Vagina (tissue), 2 donors: ENCODE measurements at regions not wholly inside any gene's neighbourhood (a gene's known extent, or its start where the extent isn't known, plus 50 kb on each side); places are given as distances from the start of the nearest gene placed in this dataset.

Experiments used
- CTCF ChIP-seq, 3 experiments: fragments of 450-650 bp in 2 of 3; fragments of 200-600 bp in 1 of 3; sonication (generic) in 1 of 3; IDR thresholded peaks; one replicate each; pipeline ENCODE4 v1.5.1; 2017 to 2019; ENCODE audit warnings: antibody characterized with exemption in 3 of 3, mild to moderate bottlenecking in 2 of 3, moderate library complexity in 2 of 3
- POLR2A ChIP-seq, 2 donors: fragments of 450-650 bp; IDR thresholded peaks; one replicate each; pipeline ENCODE4 v1.6.1; 2017; ENCODE audit warnings: antibody characterized with exemption in 2 of 2, mild to moderate bottlenecking in 2 of 2, moderate library complexity in 2 of 2

- TF ChIP-seq POLR2A (IDR thresholded peaks at IDR 0.05) (no peak), CTCF (IDR thresholded peaks at IDR 0.05) (no peak)
Observed at GRCh38 chr2:122635686-122636085, 880.2 kb downstream of the TSN start.
